Nephron progenitor cell (in vitro differentiated cells): ENCODE measurements at regions not wholly inside any gene's neighbourhood (a gene's known extent, or its start where the extent isn't known, plus 50 kb on each side); places are given as distances from the start of the nearest gene placed in this dataset.
A peak's percentile ranks its signal among the peaks of the same experiment; 100 is the strongest.

Experiments
- DNase-seq: peaks from one replicate; pipeline ENCODE4 v3.0.0; 2021
- H3K27ac Mint-ChIP-seq: 2 replicates; pipeline ENCODE4 v1.8.0; 2021; ENCODE audit warnings: mild to moderate bottlenecking, moderate library complexity, mixed read lengths
- H3K27me3 Mint-ChIP-seq: 2 replicates; pipeline ENCODE4 v1.8.0; 2021; ENCODE audit warnings: mild to moderate bottlenecking, low read depth, mixed read lengths; ENCODE audit not compliant: poor library complexity
- H3K36me3 Mint-ChIP-seq: 2 replicates; pipeline ENCODE4 v1.8.0; 2021; ENCODE audit warnings: low read depth, mixed read lengths
- H3K4me1 Mint-ChIP-seq: 2 replicates; pipeline ENCODE4 v1.8.0; 2021; ENCODE audit warnings: mixed read lengths
- H3K4me3 Mint-ChIP-seq: 2 replicates; pipeline ENCODE4 v1.8.0; 2021; ENCODE audit warnings: mild to moderate bottlenecking, moderate library complexity, mixed read lengths
- H3K9me3 Mint-ChIP-seq: 2 replicates; pipeline ENCODE4 v1.8.0; 2021; ENCODE audit warnings: mild to moderate bottlenecking, moderate library complexity, mixed read lengths
- TF ChIP-seq, protein P1 (sequence below): fragments of 200-600 bp; sonication (generic); IDR thresholded peaks from 2 replicates; pipeline ENCODE4 v1.5.0; 2021; ENCODE audit warnings: antibody characterized with exemption

GRCh38 chr6:170228946-170229310, 62.0 kb downstream of the DLL1 start:
- Mint-ChIP-seq H3K9me3 (no peaks in the 10 kb centered on the region), H3K4me1 (peaks cover 81% of the 10 kb centered on the region), H3K36me3 (no peaks in the 10 kb centered on the region), H3K4me3 (no peak overlapping the region), H3K27ac (no peak overlapping the region), H3K27me3 (peaks cover 7% of the 10 kb centered on the region)
- TF ChIP-seq, protein P1, sequence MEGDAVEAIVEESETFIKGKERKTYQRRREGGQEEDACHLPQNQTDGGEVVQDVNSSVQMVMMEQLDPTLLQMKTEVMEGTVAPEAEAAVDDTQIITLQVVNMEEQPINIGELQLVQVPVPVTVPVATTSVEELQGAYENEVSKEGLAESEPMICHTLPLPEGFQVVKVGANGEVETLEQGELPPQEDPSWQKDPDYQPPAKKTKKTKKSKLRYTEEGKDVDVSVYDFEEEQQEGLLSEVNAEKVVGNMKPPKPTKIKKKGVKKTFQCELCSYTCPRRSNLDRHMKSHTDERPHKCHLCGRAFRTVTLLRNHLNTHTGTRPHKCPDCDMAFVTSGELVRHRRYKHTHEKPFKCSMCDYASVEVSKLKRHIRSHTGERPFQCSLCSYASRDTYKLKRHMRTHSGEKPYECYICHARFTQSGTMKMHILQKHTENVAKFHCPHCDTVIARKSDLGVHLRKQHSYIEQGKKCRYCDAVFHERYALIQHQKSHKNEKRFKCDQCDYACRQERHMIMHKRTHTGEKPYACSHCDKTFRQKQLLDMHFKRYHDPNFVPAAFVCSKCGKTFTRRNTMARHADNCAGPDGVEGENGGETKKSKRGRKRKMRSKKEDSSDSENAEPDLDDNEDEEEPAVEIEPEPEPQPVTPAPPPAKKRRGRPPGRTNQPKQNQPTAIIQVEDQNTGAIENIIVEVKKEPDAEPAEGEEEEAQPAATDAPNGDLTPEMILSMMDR: no peak
- no peak for DNase-seq

GRCh38 chr6:170227996-170228945, 62.6 kb downstream of the DLL1 start:
- no peak for DNase-seq
- TF ChIP-seq, protein P1: no peak
- Mint-ChIP-seq H3K4me3 (no peak overlapping the region), H3K9me3 (no peaks in the 10 kb centered on the region), H3K4me1 (peaks cover 85% of the 10 kb centered on the region), H3K27me3 (peaks cover 7% of the 10 kb centered on the region), H3K36me3 (no peaks in the 10 kb centered on the region), H3K27ac (peak overlapping the region; percentile 43)

DNA sequence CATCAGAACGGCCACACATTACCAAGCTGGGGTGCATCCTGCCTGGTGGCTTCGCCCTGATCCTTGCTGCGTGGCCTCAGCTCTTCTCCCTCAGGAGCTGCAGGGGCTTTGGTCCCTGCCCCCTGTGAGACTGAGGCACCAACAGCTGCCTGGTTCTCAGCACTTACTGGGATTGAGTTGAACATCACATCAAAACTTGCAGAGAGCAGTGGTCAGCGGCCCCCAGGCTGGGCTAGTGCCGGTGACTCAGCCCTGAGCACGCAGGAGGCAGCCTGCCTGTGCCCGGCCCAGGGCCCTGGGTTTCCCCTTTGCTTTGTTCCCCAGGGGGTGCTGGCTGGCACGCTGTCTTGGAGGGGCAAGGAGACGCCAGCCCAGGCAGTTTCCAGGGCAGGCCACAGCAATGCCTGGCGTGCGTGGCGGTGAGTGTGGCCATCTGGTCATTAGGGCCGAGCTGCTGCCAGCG, 63.3 kb downstream of the DLL1 start:
- no peak for DNase-seq
- Mint-ChIP-seq H3K4me3 (no peak overlapping the region), H3K27me3 (peaks cover 7% of the 10 kb centered on the region), H3K36me3 (no peaks in the 10 kb centered on the region), H3K27ac (peak overlapping the region; percentile 43), H3K4me1 (peaks cover 85% of the 10 kb centered on the region), H3K9me3 (no peaks in the 10 kb centered on the region)
- TF ChIP-seq, protein P1: no peak

DNA sequence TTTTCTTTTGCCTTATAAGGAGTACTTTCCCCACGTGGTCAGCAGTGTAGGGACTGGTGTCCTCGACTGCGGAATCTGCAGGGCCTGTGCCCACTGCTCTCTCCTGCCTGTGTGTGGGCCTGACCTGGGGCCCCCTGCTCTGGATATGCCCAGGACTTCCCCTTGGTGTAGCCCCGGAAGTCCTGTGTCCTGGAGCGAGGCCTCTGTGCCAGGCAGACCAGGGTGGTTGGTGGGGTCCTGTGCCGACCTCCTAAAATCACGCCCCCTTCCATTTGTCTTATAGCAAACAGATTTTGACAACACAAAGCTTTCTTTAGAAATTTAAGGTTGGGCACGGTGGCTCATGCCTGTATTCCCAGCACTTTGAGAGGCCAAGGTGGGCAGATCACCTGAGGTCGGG, 64.2 kb downstream of the DLL1 start:
- Mint-ChIP-seq H3K4me3 (no peak overlapping the region), H3K4me1 (peaks cover 87% of the 10 kb centered on the region), H3K9me3 (no peaks in the 10 kb centered on the region), H3K27ac (no peak overlapping the region), H3K36me3 (no peaks in the 10 kb centered on the region), H3K27me3 (peaks cover 7% of the 10 kb centered on the region)
- DNase-seq: no peak
- TF ChIP-seq, protein P1: no peak

DNA sequence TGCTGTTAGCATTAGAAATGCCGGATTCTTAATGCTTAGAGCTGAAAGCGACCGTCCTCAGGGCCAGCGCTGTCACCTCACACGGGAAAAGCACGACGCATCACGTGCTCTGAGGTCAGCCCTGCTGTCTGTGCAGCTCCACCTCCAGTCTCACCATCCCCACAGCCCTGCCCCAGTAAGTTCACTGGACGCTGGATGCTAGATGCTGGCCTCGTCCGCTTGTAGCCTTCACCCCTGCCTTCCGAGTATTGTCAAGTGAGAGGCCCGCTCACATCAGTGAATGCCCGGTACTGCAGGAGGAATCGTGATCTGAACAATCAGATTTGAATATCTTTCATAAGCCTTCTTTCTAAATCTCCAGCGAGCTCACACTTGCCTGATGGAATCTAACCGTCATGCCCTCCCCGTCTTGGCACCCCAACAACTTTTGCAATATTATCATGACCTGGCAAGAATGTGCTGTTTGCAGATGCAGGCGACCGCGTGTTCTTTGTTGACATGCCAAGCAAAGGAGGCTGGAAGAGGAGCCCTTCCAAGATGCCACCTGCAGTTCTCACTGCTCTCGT, 64.9 kb downstream of the DLL1 start:
- TF ChIP-seq, protein P1: no peak
- H3K4me1 Mint-ChIP-seq: peaks cover 87% of the 10 kb centered on the region
- H3K9me3 Mint-ChIP-seq: no peaks in the 10 kb centered on the region
- peak overlapping the region; percentile 8 for H3K27ac Mint-ChIP-seq
- H3K36me3 Mint-ChIP-seq: no peaks in the 10 kb centered on the region
- DNase-seq: no peak
- peaks cover 11% of the 10 kb centered on the region for H3K27me3 Mint-ChIP-seq
- no peak overlapping the region for H3K4me3 Mint-ChIP-seq
